Heart left ventricle (tissue), 16 donors: ENCODE measurements at regions not wholly inside any gene's neighbourhood (a gene's known extent, or its start where the extent isn't known, plus 50 kb on each side); places are given as distances from the start of the nearest gene placed in this dataset.
A peak's percentile ranks its signal among the peaks of the same experiment; 100 is the strongest.

ENCODE experiments used
- ATAC-seq, 4 donors: fragments of 200-7000 bp; cut with Tn5 transposase; one replicate each; pipeline ENCODE4 v1.9.1; 2020 to 2022; ENCODE audit warnings: moderate library complexity in 4 of 4, mild to moderate bottlenecking in 3 of 4, moderate number of reproducible peaks in 1 of 4
- DNase-seq, 5 donors: peaks; one replicate each; pipeline ENCODE4 v3.0.0-alpha.2; 2020
- H3K27ac ChIP-seq, 12 donors: fragments of 200-600 bp; sonication (generic) in 4 of 12; one replicate each; pipeline versions ENCODE4 v1.5.0 to v1.8.0; 2016 to 2022; ENCODE audit warnings: mild to moderate bottlenecking in 2 of 12
- H3K27me3 ChIP-seq, 9 donors: fragments of 200-600 bp; sonication (generic) in 2 of 9; one replicate each; pipeline versions ENCODE4 v1.5.1 to v1.8.0; 2016 to 2022; ENCODE audit warnings: mild to moderate bottlenecking in 3 of 9
- H3K36me3 ChIP-seq, 9 donors: fragments of 200-600 bp; sonication (generic) in 2 of 9; one replicate each; pipeline versions ENCODE4 v1.5.0 to v1.8.0; 2018 to 2022; ENCODE audit warnings: mild to moderate bottlenecking in 2 of 9
- H3K4me1 ChIP-seq, 12 donors: fragments of 200-600 bp; sonication (generic) in 4 of 12; one replicate each; pipeline versions ENCODE4 v1.5.0 to v1.8.0; 2016 to 2022; ENCODE audit warnings: mild to moderate bottlenecking in 3 of 12
- H3K4me3 ChIP-seq, 12 donors: fragments of 200-600 bp; sonication (generic) in 4 of 12; one replicate each; pipeline versions ENCODE4 v1.5.0 to v1.8.0; 2017 to 2022; ENCODE audit warnings: mild to moderate bottlenecking in 9 of 12, moderate library complexity in 4 of 12
- H3K9me3 ChIP-seq, 12 donors: fragments of 200-600 bp; sonication (generic) in 4 of 12; one replicate each; pipeline versions ENCODE4 v1.5.0 to v1.8.0; 2016 to 2022; ENCODE audit warnings: mild to moderate bottlenecking in 1 of 12
- CTCF ChIP-seq, 12 donors: fragments of 200-600 bp; sonication (generic) in 4 of 12; IDR thresholded peaks; one replicate each; pipeline versions ENCODE4 v1.5.0 to v1.8.0; 2018 to 2022; ENCODE audit warnings: antibody characterized with exemption in 12 of 12, mild to moderate bottlenecking in 5 of 12
- POLR2A ChIP-seq, 2 donors: fragments of 450-650 bp; IDR thresholded peaks; one replicate each; pipeline ENCODE4 v1.6.1; 2017; ENCODE audit warnings: antibody characterized with exemption in 2 of 2, mild to moderate bottlenecking in 2 of 2, moderate library complexity in 2 of 2
- WGBS, 4 donors: extraction: QIAGEN DNeasy Blood & Tissue Kit in 2 of 4; methylation state at CpG; one replicate each; pipeline versions ENCODE4 v1.1.5 to v1.1.7; 2013 to 2018; 5-methylcytosine and 5-hydroxymethylcytosine counted together
- intact Hi-C, 10 donors: fragments of 100-400 bp; cut with DNase I; formaldehyde crosslinking; loops; one replicate each; pipeline versions ENCODE4 v1.11.1 to v1.14.2; 2022
- donor health status: ischemic (EF 13 %, LVEDD 7.1; RV severe dilation, severe dysfunction).
- donor health status: healthy with polysubstance abuse.
- donor health status: DM: no; HTN: yes; CAD: no.
- donor health status: DM: no; HTN: no; CAD: no.
- donor health status: ischemic (EF 25% LVEDD 6.9; RV normal size, moderate dysfunction).
- donor health status: ischemic (EF 25% LVEDD 5.7; RV mildly dilated, moderate dysfunction).
- donor health status: healthy.
- donor health status: DM: yes; HTN: yes; CAD: no.
- donor health status: ischemic (EF 35%, LVEDD 5.7; RV mildly dilated, moderate dysfunction).
- donor health status: nonischemic (EF 11% LVEDD 7.7; RV severe dilation, severe dysfunction).
- donor health status: DM: yes; HTN: yes; CAD: no.
- donor health status: PGD.
- donor health status: ischemic (EF 29% LVEDD 5.4; RV normal size, mild dysfunction).
- donor health status: nonischemic (EF 23%, LVEDD 6.1; RV moderate dilation, normal function).

GRCh38 chr18:68498185-68498584 lies 216.7 kb downstream of the TMX3 start:
- Histone ChIP-seq H3K36me3 (no peaks in the 10 kb centered on the region), H3K4me3 (no peak overlapping the region), H3K4me1 (no peaks in the 10 kb centered on the region), H3K27me3 (no peaks in the 10 kb centered on the region), H3K27ac (no peak overlapping the region), H3K9me3 (no peaks in the 10 kb centered on the region)
- DNase-seq: no peak
- WGBS, 4 donors: 55 to 64% (median 59%) methylated on average over 1 of the region's 1 CpG
- intact Hi-C loops: no loop called here
- TF ChIP-seq POLR2A (IDR thresholded peaks at IDR 0.05) (no peak), CTCF (IDR thresholded peaks at IDR 0.05) (no peak)
- ATAC-seq: no peak

- no peak for DNase-seq
Observed at GRCh38 chr18:68494802-68495581, 219.9 kb downstream of the TMX3 start.

GRCh38 chr18:68489013-68489792 lies 225.7 kb downstream of the TMX3 start:
- no peak for TF ChIP-seq POLR2A (IDR thresholded peaks at IDR 0.05)
- no peak for TF ChIP-seq CTCF (IDR thresholded peaks at IDR 0.05)
- intact Hi-C loops: no loop called here
- no peaks in the 10 kb centered on the region for H3K36me3 ChIP-seq
- no peaks in the 10 kb centered on the region for H3K4me1 ChIP-seq
- no peak overlapping the region for H3K4me3 ChIP-seq
- DNase-seq (no peak), ATAC-seq (no peak)
- H3K9me3 ChIP-seq: no peaks in the 10 kb centered on the region
- H3K27ac ChIP-seq: no peak overlapping the region
- whole genome bisulfite sequencing, 4 donors: 40 to 50% (median 46%) methylated on average over 6 of the region's 6 CpGs
- H3K27me3 ChIP-seq: no peaks in the 10 kb centered on the region

More at GRCh38 chr18:68494802-68495581, 219.9 kb downstream of the TMX3 start:
- H3K4me3 ChIP-seq: no peak overlapping the region
- intact Hi-C loops: no loop called here
- H3K9me3 ChIP-seq: no peaks in the 10 kb centered on the region
- WGBS, 4 donors: 52 to 63% (median 58%) methylated on average over 3 of the region's 3 CpGs
- H3K27ac ChIP-seq: peak overlapping the region in 2 of 12 donors; percentile 25 to 44
- no peaks in the 10 kb centered on the region for H3K4me1 ChIP-seq
- no peaks in the 10 kb centered on the region for H3K27me3 ChIP-seq
- H3K36me3 ChIP-seq: no peaks in the 10 kb centered on the region
- ATAC-seq: peak; percentile 37 to 94 (median 72)
- no peak for TF ChIP-seq CTCF (IDR thresholded peaks at IDR 0.05)
- no peak for TF ChIP-seq POLR2A (IDR thresholded peaks at IDR 0.05)

GRCh38 chr18:68484241-68484640 lies 230.7 kb downstream of the TMX3 start:
- no peak for DNase-seq
- Histone ChIP-seq H3K9me3 (no peaks in the 10 kb centered on the region), H3K27ac (no peak overlapping the region), H3K27me3 (peaks cover 0 to 6% (median 0%) of the 10 kb centered on the region in 9 donors), H3K4me3 (no peak overlapping the region), H3K4me1 (no peaks in the 10 kb centered on the region), H3K36me3 (no peaks in the 10 kb centered on the region)
- intact Hi-C loops: no loop called here
- TF ChIP-seq POLR2A (IDR thresholded peaks at IDR 0.05) (no peak), CTCF (IDR thresholded peaks at IDR 0.05) (no peak)
- ATAC-seq: no peak
- 80 to 90% (median 85%) methylated on average over 4 of the region's 4 CpGs for WGBS, 4 donors
